Glomerular endothelial cell (primary cell): ENCODE measurements at regions not wholly inside any gene's neighbourhood (a gene's known extent, or its start where the extent isn't known, plus 50 kb on each side); places are given as distances from the start of the nearest gene placed in this dataset.

Experiments used
- DNase-seq: peaks from one replicate; pipeline ENCODE4 v3.0.0-alpha.2; 2011; ENCODE audit warnings: low read depth, low spot score; ENCODE audit errors: extremely low read depth

DNA sequence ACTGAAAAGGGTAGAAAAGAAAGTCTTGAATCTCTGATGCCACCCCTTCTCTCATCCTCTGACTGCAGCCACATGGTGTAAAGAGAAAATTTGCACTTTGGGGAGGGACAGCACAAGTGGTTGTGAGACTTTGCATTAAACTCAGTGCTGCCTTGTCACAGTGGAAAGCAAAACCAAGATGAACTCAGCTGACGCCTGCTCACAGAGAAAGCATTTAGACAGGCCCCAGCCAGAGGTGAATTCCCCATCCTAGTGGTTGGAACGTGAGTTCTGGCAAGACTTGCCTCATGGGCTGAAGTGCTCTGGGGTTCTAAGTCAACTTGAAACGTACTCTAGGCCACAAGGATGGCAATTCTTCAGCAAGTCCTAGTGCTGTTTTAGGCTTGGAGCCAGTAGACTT is 1101.4 kb downstream of the ADGRL3 start:
- DNase-seq = no peak

DNA sequence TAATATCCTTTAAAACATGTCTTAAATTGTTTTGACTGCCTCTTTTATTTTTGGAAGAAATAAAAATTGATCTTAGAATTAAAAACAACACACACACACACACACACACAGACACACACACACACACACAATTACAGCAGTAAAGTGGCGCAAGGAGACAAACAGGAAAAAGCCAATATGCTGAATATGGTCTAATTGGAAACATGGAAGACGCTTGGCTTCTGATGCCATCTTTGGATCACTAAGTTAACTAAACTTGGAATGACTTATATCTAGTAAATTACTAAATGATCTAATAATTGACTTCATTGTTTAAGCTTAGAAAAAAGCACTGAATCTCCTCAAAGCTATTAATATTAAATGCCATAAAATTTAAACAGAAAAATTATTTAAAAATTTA is 1093.4 kb downstream of the ADGRL3 start:
- DNase-seq = no peak

DNA sequence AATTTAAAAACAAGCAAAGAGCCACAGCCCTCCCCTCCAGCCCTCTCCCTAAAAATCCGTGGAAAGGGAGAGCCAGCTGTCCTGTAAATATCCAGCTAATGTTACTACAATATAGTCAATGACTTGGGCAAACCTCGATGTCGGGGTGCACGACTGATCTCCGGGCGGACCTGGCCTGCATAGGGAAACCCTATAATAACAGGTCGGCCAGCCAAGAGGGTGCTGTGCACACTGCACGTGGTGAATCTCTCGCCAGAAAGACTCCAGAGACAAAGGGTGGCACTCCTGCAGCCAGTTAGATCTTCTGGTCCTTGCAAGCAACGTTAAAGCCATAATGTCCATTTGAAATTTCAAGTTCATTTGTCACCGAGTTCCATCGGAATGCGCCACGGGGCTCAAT is 1092.8 kb downstream of the ADGRL3 start:
- no peak for DNase-seq

DNA sequence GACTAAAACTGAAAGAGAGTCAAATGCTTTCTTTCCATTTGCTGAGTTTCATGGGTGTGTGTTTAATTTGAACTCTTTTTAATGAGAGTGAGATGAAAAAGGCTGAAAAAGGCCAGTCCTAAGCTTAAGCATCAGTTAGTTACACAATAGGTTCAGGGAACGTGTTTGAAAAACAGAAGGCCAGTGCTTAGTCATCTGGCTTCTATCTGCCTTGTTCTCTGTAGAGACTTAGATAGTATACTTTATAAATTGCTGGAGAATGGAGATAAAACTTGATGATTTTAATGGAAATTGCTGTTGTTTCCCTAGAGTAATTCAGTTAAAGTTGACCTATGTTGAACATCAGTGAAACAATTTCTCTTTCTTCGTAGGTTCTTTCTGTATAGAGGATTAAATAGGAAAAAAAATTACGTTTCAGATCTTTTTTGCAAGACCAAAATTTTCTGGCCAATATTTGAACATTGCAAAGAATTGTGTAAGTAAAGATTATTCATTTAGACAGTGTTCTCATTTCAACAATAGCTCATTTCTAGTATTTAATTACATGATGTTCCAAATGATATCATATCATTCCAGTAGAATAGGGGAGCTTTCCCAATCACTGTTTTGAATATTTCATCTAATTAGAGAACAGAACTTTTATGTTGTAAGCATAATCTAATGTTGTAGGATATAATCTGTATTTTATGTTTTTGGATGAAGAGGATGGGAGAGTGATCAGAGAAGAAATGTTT is 1088.8 kb downstream of the ADGRL3 start:
- no peak for DNase-seq

DNA sequence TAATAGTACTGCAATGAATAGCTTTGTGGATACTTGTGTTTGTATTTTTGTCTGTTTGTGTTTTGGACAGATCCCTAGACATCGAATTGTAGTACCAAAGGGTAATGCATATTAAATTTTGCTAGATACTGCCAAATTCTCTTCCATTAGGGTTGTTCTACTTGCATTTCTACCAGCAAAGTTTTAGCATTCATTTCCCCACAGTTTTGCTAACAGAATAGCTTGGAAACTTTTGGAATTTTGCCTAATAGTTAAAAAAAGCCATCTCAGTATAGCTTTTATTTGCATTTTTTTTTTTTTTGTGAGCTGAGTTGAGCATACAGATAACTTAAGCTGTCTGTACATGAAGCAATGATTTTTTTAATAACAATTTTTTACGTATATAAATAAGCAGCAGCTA is 1084.9 kb downstream of the ADGRL3 start:
- no peak for DNase-seq

DNA sequence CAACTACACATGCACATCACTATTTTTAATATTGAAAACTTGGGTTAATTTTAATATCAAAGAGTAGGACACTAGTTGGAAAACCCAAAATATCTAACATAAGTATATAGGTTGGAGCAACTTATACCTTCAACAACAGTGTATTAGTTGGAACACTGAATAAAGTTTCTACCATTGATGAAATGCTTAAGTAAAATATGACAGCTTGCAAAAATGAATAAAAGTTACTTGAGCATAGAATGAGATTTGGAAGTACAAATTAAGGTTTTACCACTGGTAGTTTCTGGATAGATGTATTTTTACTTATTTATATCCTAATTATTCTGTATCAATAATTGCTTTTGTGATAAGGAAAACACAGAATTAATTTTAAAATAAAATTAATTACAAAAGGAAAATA is 1079.6 kb downstream of the ADGRL3 start:
- no peak for DNase-seq

DNA sequence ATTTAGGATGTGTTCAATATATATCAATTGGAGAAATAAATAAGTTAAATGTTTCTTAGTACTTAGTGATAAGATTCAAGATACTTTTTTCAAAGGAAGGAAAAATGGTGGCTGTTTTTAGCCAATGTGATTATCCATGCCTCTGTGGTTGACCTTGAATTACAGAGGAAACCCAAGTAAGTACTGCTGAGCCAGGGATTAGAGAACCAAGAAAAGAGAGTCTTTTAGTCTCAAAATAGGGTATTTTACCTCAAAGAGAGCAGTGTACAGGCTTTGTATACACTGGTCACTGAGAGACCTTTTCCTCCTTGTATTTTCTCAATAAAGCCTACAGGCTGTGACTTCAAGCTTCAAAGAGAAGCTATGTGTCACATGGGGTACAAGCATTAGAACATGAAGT is 1075.3 kb downstream of the ADGRL3 start:
- no peak for DNase-seq

DNA sequence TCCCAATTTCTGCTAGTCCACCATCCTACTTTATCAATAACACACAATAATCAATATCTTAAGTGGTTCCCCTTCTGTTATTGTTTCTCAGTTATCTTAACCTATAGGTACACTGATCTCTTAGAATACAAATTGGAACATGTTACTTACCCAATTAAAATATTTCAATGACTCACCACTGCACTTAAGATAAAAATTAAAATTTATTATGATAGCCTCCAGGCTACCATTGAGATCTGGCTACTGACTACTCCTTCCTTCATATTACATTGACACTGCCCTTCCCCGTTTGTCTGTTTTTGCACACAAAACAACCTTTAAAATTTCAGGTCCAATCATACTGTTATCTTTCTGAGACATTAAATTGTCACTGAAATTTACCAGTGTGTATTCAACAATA is 1074.7 kb downstream of the ADGRL3 start:
- DNase-seq = no peak

DNA sequence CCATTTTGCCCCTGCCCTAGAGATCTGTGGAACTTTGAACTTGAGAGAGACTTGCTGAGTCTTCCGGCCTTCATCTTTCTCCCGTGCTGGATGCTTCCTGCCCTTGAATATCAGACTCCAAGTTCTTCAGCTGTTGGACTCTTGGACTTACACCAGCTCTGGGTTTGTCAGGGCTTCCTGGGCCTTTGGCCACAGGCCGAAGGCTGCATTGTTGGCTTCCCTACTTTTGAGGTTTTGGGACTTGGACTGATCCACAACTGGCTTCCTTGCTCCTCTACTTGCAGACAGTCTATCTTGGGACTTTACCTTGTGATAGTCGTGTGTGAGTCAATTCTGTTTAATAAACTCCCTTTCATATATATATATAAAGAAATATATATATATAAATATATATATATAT is 1071.0 kb downstream of the ADGRL3 start:
- DNase-seq = no peak

DNA sequence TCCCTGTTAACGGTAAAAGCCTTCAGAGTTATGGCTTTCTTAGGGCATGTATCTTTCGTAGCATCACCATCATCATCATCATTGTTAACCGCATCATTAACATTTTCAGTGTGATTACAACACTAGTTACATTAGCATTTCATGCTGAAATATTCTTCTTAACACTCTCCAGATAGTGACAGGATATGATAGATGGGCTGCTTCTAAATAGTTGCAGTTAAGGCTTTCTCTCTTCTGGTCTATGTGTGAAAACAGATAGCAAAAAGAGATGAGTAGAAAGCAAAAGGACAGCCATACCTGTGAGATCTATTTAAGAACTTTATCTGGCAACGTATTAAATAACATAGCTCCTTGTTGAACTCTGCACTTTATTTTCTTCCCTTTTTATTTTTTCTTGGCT is 1069.8 kb downstream of the ADGRL3 start:
- DNase-seq = no peak

DNA sequence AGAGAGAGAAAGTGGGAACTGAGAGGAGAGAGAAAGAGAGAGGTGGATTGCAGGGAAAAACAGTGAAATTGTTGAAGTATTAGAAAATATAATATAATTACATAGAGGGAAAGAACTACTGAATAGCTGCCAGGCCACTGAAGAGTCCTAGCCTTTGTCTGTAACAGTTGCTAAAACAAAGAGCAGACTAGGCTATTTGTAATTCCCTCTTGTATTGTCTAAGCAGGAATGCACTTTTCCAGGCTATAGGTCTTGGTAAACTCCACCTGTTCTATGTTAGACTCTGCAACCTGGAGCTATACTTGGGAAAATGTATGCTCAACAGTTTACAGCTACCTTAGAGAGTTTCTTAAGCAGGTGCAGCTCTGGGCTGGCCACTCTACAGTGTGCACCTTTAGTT is 1063.3 kb downstream of the ADGRL3 start:
- no peak for DNase-seq

DNA sequence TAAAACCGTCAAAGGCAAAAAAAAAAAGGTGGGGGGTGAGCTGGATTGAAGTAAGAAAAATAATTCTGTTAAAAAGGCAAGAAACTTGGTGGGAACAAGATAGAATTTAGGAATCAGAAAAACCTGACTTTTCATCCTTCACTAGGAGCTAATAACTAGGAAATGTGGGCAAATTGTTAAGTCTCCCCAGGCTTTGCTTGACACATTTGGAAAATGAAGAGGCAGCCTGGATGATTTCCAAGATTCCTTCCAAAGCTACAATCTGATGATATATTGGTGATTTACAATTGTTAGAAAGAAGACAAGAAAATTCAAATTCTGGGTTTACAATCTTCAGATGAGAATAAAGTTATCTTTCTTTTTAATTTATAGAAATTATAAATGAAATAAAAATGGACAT is 1062.5 kb downstream of the ADGRL3 start:
- no peak for DNase-seq

DNA sequence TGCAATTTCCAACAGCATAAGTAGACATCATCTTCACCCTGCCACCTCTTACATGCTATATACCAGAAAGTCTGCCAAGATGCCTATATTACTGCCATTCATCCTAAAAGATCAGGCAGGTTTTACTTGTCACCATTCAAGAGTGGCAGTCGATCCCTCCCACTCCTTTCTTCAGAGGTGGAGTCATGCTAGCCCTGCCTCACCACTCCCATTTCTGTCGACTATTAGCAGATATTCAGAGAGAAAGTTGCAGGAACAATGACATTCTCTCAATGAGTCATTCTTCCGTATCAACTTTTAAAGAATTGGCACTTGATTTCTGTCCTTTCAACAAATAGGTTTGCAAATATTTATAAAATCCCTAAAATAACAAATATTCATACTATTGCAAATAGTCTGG is 1060.1 kb downstream of the ADGRL3 start:
- DNase-seq = no peak

DNA sequence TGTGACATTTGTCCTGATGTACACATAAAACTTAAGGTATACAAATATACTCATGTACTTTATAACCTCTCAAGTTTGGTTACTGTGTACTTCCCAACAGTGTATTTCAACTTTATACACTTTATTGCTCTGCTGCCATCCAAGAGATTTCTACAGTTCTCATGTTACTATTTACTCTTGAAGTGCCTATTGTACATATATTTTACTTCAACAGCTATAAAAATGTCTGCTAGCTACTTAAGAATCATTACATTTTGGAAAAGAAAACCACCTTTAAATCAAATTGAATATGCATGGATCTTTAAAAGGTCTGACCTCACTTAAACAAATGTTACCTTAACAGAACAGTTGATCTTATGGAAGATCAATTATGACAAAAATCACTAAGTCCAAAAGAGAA is 1056.4 kb downstream of the ADGRL3 start:
- no peak for DNase-seq

DNA sequence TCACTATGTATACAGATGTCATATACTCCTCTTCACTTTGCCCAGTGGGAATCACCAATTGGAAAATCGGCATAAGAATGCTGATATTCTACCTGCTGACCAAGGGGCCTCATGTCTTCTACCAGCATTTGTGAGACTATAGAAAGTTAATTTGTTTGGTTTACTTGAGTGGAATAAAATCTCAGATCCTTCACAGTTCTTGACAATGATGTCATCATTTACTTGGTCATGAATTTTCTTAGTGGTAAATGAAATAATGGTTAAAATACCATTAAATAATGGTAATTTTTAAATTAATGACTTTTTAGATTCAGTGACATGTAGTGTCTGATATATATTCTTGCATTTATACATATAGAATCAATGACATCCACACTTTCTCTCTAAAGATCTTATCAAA is 1052.6 kb downstream of the ADGRL3 start:
- no peak for DNase-seq

DNA sequence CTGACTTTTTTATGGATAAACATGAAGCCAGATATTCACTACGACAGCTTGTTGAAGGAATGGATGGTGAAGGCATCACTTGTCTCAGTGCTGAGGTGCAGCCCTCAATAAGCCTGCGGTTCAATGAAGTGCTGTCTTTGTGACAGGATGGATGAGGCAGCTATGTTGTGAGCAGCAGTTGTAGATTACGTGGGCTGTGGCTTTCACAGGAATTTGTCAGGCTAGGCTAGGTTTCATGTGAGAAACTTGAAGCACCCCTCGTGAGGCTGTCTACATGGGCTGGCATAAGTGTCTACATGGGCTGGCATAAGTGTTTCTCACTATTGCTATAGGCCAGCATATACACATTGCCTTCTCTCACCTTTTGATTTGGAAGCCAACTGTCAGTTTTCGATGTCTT is 1050.0 kb downstream of the ADGRL3 start:
- no peak for DNase-seq

DNA sequence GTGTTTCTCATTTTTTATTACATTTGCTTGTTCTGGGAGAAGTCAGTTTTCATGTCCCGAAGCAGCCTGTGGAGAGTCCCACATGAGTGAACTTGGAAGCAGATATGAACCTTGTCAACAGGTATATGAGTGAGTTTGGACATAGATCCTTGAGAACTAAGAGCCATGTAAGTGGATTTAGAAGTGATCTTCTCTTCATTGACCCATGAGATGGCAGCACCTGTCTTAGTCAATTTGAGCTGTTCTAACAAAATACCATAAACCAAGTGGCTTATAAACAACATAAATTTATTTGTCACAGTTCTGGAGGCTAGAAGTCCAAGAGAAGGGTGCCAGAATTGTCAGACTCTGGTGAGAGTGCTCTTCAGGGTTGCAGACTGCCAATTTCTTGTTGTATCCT is 1043.8 kb downstream of the ADGRL3 start:
- no peak for DNase-seq

DNA sequence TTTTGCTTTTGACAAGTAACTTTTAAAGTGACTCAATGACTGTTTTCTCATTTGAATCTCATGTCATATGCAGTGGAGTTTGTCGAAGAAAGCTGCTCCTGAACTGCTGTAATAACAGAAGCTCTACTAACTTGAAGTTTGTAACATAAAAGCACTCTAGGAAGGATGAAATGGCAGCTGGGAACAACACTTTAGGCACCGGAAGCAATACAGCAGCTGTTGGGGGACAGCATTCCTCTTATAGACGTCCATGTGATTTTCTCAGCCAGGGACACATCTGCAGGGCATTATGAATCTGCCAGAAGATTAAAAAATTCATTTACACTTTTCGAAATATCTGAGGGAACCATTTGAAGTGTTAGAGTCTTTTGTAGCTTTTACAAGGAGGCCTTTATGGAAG is 1035.8 kb downstream of the ADGRL3 start:
- DNase-seq = no peak

DNA sequence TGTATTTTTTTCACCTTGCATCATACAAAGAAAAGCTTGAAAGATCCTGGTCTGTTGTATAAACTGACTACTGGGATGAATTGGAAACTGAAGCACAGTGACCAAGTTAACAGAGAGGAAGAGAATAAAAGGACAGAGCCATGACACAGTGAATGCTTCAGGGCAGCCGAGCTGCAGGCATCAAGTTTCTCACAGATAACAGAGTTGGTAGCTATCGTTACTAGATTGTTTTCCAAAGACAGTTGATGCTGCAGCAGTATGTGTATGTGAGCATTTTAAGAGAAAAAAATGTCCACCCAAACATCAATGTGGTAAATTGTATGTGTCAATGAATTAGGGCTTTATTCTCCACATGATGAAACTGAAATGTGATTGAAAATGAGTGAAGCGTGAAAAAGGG is 1032.7 kb downstream of the ADGRL3 start:
- no peak for DNase-seq

DNA sequence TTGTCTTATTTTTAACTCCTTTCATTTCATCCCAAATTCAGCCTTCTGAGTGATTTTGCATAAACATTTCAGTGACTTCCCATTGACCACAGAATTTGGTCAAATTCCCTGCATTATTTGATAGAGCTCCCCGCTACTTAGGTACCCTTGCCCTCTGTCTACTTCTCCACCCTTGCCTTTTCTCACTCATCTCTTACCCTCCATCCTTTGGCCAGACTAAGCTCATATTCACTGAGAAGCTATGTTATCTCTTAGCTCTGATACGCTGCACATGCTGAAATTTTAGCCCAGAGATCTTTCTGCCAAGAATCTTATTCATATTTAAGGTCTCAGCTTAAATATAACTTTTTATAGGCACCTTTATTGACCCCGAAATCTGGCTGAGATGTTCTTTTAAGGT is 1031.9 kb downstream of the ADGRL3 start:
- DNase-seq = no peak

DNA sequence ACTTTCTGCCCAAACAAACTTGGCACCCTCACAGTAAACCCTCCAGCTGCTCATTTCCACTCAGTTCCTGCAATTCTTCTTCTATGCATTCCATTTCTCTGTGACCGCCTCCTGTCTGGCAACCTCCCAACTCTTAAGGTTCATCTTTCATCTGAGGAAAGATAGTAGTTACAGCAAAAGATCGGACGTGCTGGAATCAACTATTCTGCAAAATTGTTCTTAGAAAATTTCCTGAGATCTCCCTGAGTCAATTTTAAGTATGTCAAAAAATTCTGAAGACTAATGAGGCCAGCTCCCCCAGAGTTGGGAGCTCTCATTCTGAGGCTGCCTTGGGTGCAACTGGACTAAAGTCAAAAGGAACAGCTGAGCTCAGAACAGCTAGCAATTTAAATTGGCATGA is 1026.0 kb downstream of the ADGRL3 start:
- DNase-seq = no peak

DNA sequence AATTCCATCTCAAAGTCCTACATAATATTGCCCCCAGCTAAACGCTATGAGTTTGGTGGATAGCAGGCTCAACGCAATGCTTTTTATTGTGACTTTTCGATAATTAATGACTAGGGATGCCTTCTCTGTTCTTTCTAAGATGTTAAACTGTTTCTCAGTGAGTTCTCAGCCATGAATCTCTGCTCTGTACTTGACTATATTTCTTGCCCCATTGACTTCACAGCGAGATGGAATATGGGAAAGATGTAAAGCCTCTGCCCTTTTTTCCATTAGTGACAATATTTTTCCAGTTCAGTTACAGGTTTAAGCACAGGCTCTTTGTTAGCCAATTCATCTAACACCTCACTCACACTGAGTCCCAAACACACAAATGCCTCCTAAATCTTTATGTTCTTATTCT is 1022.0 kb downstream of the ADGRL3 start:
- no peak for DNase-seq

DNA sequence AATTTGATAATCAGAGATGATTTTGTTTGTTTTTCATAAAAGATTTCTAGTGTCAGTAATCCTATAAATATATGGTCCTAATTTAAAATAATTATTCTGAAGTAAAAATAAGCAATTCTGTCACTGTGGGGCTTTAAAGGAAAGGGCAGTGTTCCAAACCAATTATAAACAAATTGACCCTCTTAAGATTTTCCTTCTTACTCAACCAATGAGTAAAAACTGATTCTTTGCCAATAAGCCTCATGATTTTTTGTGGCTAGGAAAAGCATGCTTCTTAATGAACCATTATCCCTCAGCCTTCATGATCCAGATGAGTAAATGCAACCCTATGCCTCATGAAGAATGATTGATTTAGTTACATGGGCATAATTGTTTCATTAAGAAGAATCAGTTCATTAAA is 1010.4 kb downstream of the ADGRL3 start:
- no peak for DNase-seq
